Motor neuron (in vitro differentiated cells): ENCODE measurements at regions not wholly inside any gene's neighbourhood (a gene's known extent, or its start where the extent isn't known, plus 50 kb on each side); places are given as distances from the start of the nearest gene placed in this dataset.
A peak's percentile ranks its signal among the peaks of the same experiment; 100 is the strongest.

Source experiments
- ATAC-seq, 8 experiments: fragments of 200-7000 bp; cut with Tn5 transposase; replicated peaks in 6 of 8; 2 replicates each; pipeline ENCODE4 v1.8.0; 2021; ENCODE audit warnings: mild to moderate bottlenecking in 8 of 8, moderate library complexity in 8 of 8
- H3K27ac ChIP-seq, 2 donors: fragments of 250-450 bp; sonication (Bioruptor Pico); 2 replicates each; pipeline ENCODE4 v1.9.0; 2021; ENCODE audit warnings: antibody characterized with exemption in 2 of 2, mild to moderate bottlenecking in 2 of 2, moderate library complexity in 1 of 2
- H3K4me1 ChIP-seq, 2 donors: fragments of 250-450 bp; sonication (Bioruptor Pico); replicated peaks in 1 of 2; 2 replicates each; pipeline ENCODE4 v1.6.1; 2021; ENCODE audit warnings: antibody characterized with exemption in 2 of 2, mild to moderate bottlenecking in 2 of 2, moderate library complexity in 1 of 2
- H3K4me3 ChIP-seq, 5 donors: fragments of 250-450 bp; sonication (Bioruptor Pico); 2 replicates each; pipeline ENCODE4 v1.9.0; 2021; ENCODE audit warnings: antibody characterized with exemption in 5 of 5, mild to moderate bottlenecking in 5 of 5, moderate library complexity in 4 of 5
- WGBS, 10 experiments: fragments of 450-650 bp; shearing (Covaris generic); methylation state at CpG; one replicate each; pipeline ENCODE4 v1.0.0; 2022; 5-methylcytosine and 5-hydroxymethylcytosine counted together
- in situ Hi-C, 9 experiments: fragments of 400-800 bp; cut with MboI; loops; one replicate each; pipeline ENCODE4 v1.15.0; 2021; ENCODE audit warnings: low sequenced_read_pairs in 9 of 9, low pct_unique_long_range_greater_than_20kb in 2 of 9; ENCODE audit not compliant: unreplicated experiment in 9 of 9

DNA sequence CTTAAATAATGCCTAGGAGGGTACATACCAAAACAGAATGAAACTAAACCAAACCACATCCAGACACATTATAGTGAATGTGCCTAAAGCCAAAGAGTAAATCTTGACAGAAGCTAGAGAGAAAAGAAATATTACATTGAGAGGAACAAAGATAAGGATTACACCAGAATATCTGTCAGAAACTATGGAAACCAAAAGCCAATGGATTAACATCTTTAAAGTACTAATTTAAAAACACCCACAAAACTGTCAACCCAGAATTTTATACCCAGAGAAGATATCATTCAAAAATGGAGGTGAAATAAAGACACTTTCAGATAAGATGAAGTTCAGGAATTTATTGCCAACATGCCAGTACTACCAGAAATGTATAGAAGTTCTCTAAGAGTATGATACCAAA lies 198.5 kb upstream of the ZEB2 start:
- H3K4me1 ChIP-seq = no peaks in the 10 kb centered on the region
- no peak overlapping the region for H3K4me3 ChIP-seq
- in situ Hi-C loops = no loop called here
- H3K27ac ChIP-seq = no peak overlapping the region
- ATAC-seq = no peak

DNA sequence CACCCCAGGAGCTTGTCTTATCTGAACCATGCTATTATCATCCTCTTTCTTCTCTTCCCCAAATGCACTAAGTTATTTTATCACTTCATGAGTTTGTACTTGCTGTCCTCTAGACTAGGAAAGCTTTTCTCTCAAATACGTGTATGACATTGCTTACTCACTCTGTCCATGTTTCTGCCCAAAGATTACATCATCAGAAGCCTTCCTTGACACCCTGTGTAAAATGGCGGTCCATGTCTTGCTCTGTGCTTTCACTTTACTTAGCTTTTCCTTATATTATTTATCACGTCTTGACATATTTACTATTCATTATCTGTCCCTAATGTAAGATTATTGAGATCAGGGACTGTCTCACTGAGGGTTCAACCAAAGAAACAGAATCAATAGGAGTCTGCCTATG lies 196.1 kb upstream of the ZEB2 start:
- peaks cover 0 to 7% of the 10 kb centered on the region in 2 donors for H3K4me1 ChIP-seq
- no peak for ATAC-seq
- 40 to 100% (median 93%) methylated on average over 1 to 3 of the region's 3 CpGs for WGBS, 10 experiments
- no peak overlapping the region for H3K27ac ChIP-seq
- in situ Hi-C loops = no loop called here
- no peak overlapping the region for H3K4me3 ChIP-seq

DNA sequence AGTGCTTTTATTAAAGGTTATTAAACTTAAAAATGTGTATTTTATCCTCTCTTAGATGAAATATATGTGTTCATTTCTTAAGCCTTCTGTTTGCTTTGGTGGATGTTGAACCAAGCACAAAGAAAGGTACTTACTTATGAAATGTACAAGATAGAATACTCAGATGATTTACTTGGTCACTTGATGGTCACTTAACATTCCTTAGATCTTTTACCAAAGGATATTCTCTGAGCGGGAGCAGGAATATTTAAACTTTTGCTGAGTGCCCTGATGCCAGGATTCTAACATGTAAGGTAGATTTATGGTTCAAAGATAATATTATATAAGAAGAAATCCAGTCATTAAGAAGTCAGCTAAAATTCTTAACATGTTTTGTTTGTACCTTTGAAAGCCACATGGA lies 193.5 kb upstream of the ZEB2 start:
- WGBS, 10 experiments = 38 to 100% (median 92%) methylated on average over 1 of the region's 1 CpG
- in situ Hi-C loops = no loop called here
- peaks cover 0 to 7% of the 10 kb centered on the region in 2 donors for H3K4me1 ChIP-seq
- H3K27ac ChIP-seq = no peak overlapping the region
- no peak for ATAC-seq
- no peak overlapping the region for H3K4me3 ChIP-seq

DNA sequence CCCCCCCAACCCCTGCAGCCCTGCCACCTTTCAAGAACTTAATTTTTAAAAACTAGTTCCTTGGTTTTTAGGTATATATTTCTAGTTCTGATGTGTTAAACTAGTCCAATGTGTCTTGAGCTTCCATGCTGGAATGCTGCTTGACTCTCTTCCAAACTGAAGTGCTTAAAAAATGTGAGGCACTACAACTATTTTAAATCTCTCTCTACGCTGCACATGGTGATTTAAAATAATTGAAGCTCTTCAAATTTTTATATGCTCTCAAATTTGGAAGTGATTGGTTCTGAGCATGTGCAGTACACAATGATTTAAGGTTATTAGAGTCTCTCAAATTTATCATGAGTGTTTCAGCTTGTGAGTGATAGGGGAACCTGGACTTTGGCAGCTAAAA lies 192.6 kb upstream of the ZEB2 start:
- in situ Hi-C loops = no loop called here
- no peak for ATAC-seq
- 70 to 100% (median 82%) methylated on average over 1 of the region's 1 CpG; no CpG with 5 or more reads in 6 of the 10 experiments for WGBS, 10 experiments
- no peak overlapping the region for H3K4me3 ChIP-seq
- no peak overlapping the region for H3K27ac ChIP-seq
- peaks cover 0 to 7% of the 10 kb centered on the region in 2 donors for H3K4me1 ChIP-seq

DNA sequence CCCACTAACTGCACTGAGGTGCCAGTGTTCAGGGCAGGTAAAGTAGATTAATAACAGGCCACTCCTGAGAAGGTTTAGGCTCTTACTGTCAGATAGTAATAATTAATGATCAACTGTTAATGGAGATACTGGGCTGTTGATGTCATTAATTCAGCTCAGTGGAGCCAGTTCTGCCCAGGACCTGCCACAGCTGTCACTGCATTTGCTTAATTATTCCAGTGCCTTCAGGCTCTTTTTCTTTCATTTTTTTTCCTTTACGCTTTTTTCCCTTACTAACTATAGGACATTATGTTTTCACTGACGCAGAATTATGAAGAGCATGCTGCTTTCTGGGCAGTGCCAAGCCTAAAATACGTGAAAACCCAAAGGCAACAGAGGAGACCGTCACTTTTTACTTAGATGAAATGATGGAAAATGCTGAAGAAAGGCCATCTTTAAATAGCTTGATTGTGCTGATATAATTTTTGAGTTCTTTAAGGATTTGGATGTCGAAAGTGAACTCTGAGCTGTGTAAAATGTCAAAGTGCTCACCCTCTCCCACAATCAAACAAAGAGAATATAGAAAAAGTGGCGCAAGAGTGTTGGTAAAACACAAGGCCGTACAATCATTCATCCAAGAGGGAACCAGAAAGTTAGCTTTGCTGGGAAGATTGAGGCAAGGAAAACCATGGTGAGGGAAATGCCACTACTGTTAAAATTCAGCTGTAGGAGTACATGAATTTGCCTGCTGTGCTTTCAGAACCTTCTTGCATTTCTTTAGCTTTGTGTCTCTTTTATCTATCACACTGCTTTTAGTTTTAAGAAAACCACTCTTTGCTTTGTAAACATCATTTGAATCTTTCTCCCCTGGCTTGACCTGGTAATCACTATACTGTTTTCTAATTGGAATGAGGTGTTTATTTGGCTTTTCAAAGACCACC lies 192.0 kb upstream of the ZEB2 start:
- 62 to 93% (median 81%) methylated on average over 2 to 7 of the region's 7 CpGs for WGBS, 10 experiments
- no peak overlapping the region for H3K4me3 ChIP-seq
- ATAC-seq = peak in 5 of 8 experiments; percentile 44 to 87 (median 77)
- H3K27ac ChIP-seq = no peak overlapping the region
- in situ Hi-C loops = no loop called here
- H3K4me1 ChIP-seq = peaks cover 0 to 7% of the 10 kb centered on the region in 2 donors

DNA sequence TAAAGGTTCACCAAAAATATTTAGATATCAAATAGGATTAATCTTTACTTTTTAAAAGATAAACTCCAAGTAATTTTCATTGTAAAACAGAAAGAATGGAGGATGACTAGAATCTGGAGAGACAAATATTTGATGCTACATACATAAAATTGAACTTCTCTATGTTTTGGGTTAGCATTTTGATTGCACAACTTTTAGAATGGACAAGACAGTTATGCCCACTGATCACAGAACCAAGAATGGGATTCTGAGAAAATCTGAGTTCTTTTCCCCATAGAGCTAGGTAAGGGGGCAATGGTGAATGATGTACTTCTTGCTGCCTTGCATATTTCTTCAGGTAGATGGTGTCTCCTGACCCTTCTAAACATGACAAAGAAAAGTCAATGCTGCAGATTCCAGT lies 191.2 kb upstream of the ZEB2 start:
- in situ Hi-C loops = no loop called here
- H3K4me3 ChIP-seq = no peak overlapping the region
- no peak for ATAC-seq
- peaks cover 0 to 7% of the 10 kb centered on the region in 2 donors for H3K4me1 ChIP-seq
- no peak overlapping the region for H3K27ac ChIP-seq

DNA sequence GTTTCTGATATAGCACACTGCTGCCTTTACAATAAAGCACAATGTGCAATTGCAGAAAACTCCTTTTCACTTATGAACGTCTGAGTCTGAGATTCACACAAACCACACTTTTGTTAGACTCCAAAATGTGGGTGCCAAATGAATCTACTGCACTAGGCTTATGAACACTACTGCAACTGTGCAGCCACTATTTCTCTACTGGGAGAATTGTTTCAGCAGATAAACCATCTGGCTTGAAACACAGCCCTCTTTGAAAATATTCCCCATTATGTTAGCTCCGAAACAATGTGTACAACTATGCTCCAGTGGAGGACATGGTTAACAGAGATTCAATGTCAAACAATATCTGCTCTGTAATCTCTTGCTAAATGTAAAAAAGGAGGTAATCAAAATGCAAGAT lies 188.7 kb upstream of the ZEB2 start:
- in situ Hi-C loops = no loop called here
- Histone ChIP-seq H3K27ac (no peak overlapping the region), H3K4me1 (peaks cover 0 to 7% of the 10 kb centered on the region in 2 donors), H3K4me3 (no peak overlapping the region)
- no peak for ATAC-seq
- WGBS, 10 experiments = 40 to 100% (median 90%) methylated on average over 1 to 2 of the region's 2 CpGs; no CpG with 5 or more reads in 1 of the 10 experiments

DNA sequence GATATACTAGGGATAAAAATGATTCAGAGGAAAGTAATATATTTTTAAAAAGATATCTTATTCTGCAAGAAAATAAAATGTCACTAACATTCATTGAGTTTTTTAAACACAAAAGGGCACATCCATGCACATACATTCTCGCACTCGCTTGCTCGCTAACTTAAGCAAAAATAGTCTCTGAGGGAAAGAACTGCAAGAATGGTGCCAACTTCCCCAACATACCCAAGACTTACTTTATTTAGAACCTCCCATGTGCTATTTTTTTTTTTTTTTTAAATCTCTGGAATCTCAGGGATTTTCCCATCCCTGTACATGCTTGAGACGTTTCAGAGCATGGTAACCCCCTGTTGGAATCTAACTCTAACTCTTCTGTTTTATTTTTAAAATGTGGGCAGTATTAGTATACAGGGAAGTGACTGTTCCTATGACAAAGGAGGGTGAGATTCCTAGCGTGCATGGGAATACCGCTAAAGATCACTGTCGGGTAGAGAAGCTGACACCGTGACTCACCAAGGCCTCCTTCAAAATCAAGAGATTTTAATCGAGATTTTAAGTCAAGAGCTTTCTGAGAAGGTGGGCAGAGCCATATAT lies 187.9 kb upstream of the ZEB2 start:
- H3K4me3 ChIP-seq = no peak overlapping the region
- no peak for ATAC-seq
- in situ Hi-C loops = no loop called here
- peaks cover 0 to 7% of the 10 kb centered on the region in 2 donors for H3K4me1 ChIP-seq
- WGBS, 10 experiments = 82 to 100% (median 91%) methylated on average over 3 to 9 of the region's 9 CpGs
- no peak overlapping the region for H3K27ac ChIP-seq

DNA sequence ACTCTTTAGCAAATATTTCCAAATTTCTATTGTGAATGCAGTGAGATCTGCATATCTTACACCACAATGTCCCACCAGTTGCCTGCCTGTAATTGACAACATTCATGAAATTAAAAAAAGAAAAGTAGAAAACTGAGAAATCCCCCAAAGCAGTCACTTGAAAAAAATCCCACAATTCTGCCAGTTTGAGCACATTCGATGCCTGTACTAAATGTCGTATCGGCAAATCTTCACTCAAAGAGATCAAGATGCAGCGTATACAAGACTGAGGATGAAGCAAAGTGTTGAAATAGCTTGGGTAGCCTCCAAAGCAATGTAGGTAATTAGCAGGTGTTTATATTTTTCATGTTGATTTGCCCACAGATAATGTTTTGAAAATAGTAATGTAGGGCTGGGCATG lies 186.7 kb upstream of the ZEB2 start:
- no peak for ATAC-seq
- in situ Hi-C loops = no loop called here
- Histone ChIP-seq H3K4me3 (no peak overlapping the region), H3K4me1 (peaks cover 0 to 4% of the 10 kb centered on the region in 2 donors), H3K27ac (no peak overlapping the region)
- 77 to 100% (median 96%) methylated on average over 1 to 4 of the region's 4 CpGs; no CpG with 5 or more reads in 3 of the 10 experiments for WGBS, 10 experiments

DNA sequence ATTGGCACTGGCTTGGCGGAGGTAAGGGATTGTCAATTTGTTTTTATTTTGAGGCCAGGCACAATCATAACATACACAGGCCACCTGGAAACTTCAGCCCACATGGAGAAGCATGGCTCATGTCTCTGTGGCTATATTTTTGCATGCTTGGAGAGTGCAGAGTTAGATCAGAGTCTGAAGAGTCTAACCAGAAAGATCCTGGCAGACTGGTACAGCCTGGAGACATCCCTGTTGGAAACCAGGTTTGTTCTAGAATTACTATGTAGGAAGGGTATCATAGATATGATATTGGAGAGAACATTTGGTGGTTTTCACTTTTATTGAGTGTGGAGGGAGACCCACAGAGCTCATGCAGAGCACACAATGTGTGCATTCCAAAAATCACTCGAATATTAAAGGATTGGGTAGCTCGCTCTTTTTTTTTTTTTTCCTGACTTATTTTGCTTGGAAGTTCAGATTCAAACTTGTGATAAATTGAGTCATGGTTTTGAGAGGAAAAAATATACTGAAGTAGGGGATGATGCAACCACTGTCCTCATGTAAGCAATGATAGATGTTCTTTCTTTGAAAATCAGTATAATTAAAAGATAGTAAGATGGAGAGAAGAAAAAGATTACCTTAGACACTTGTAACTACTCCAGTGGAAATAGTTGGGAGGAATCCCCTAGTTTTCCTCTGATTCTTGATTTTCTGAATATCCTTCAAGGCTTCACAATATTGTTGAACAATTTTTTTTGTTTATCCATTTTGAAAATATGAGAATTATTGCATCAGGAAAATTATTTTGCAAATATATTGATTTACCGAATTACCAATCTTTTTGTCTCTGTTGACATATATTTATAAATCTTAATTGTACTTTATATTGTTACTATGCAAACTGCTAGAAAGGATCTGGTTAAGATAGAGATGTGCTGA lies 185.7 kb upstream of the ZEB2 start:
- ATAC-seq = no peak
- H3K4me1 ChIP-seq = no peaks in the 10 kb centered on the region
- no peak overlapping the region for H3K27ac ChIP-seq
- WGBS, 10 experiments = 82 to 100% (median 93%) methylated on average over 2 to 4 of the region's 4 CpGs
- in situ Hi-C loops = no loop called here
- no peak overlapping the region for H3K4me3 ChIP-seq

DNA sequence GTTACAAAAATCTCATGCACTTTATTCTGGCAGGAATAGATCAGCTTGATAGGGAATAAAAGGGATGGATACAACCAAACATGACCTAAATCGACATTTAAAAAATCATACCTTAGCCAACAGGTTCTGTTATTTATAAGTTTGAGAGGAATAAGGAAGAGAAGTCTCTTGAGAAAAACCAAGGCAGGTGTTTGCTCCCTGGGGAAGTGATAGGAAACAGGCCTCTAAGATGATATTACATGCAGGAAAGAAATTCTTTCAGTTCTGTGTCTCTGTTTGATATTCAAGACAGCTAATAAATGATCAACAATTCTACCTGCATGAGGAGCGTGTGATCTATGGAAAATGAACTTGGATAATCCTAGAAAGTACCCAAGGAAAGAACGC lies 184.8 kb upstream of the ZEB2 start:
- ATAC-seq = no peak
- H3K27ac ChIP-seq = no peak overlapping the region
- WGBS, 10 experiments = 63 to 100% (median 95%) methylated on average over 1 to 3 of the region's 3 CpGs; no CpG with 5 or more reads in 1 of the 10 experiments
- in situ Hi-C loops = no loop called here
- no peak overlapping the region for H3K4me3 ChIP-seq
- no peaks in the 10 kb centered on the region for H3K4me1 ChIP-seq

DNA sequence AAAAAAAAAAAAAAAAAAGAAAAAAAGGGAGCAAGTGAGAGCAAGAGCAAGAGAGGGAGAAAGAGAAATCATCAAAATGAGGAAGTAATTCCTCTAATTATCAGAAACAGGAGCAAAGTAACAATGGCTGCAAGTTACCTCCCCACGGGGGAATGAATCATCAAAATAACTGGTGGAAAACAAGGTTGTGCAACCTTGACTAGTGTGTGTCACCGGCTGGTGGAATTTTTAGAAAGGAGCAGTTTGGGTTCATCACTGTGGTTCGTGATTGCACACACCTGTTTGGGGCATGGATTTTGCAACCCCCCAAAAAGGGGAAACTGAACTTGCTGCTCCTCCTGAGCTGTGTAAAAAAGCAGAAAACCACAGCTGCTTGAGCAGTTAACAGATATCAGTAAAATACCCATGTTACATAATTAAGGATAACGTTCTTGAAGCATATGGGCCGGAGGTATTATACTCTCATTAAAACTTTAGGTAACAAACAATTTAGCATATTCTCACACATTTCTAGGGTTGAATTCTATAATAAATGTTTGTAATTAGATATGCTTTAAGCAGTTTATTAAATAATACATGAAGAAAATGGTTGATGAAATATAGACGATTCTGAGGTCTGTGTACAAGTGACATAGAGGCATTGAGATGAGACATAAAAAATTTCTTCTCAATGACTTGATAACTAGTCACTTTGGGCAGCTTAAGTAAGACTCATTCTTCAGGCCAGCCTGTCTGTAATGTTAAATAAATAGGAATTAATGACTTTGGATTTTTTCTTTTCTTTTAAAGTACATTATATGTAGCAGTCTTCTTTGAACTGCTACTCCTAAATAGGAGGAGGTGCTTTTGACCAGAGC lies 184.2 kb upstream of the ZEB2 start:
- in situ Hi-C loops = no loop called here
- WGBS, 10 experiments = 18 to 97% (median 73%) methylated on average over 3 to 6 of the region's 6 CpGs; no CpG with 5 or more reads in 2 of the 10 experiments
- H3K27ac ChIP-seq = no peak overlapping the region
- peak in 2 of 8 experiments; percentile 63 to 77 for ATAC-seq
- no peaks in the 10 kb centered on the region for H3K4me1 ChIP-seq
- no peak overlapping the region for H3K4me3 ChIP-seq
